IMR-90 (cell line): ENCODE measurements at regions not wholly inside any gene's neighbourhood (a gene's known extent, or its start where the extent isn't known, plus 50 kb on each side); places are given as distances from the start of the nearest gene placed in this dataset.

Experiments
- ATAC-seq: fragments of 200-7000 bp; cut with Tn5 transposase; 2 replicates; pipeline ENCODE4 v1.9.1; 2020; ENCODE audit warnings: low read depth, mild to moderate bottlenecking, moderate library complexity
- BruUV-seq: library from RNA; stranded (reverse); fragments of 400-500 nt; replicated peaks from 2 replicates; lab custom pipeline; 2021; lab: Mats Ljungman, UMichigan
- CTCF ChIA-PET: fragments of 300-600 bp; formaldehyde crosslinking; extraction: SDS; loops from one replicate; lab custom pipeline; 2021; ENCODE audit warnings: antibody characterized with exemption; lab: Yijun Ruan, JAX
- POLR2A ChIA-PET: fragments of 300-600 bp; sonication (Branson Sonifier 250); formaldehyde crosslinking; loops from one replicate; lab custom pipeline; 2022; ENCODE audit warnings: antibody characterized with exemption; ENCODE audit not compliant: unreplicated experiment; lab: Charles Lee
- DNase-seq: peaks from one replicate; pipeline ENCODE4 v3.0.0; 2013
- H2AFZ ChIP-seq: replicated peaks from 2 replicates; pipeline ENCODE3; 2013; ENCODE audit warnings: low read length, mild to moderate bottlenecking; ENCODE audit not compliant: poor library complexity
- H2AK5ac ChIP-seq: 2 replicates; pipeline ENCODE4 v1.6.1; 2013; ENCODE audit warnings: low read depth, low read length, inconsistent platforms
- H2AK9ac ChIP-seq: replicated peaks from 2 replicates; pipeline ENCODE3; 2013; ENCODE audit warnings: mild to moderate bottlenecking, low read depth, low read length, moderate library complexity; ENCODE audit not compliant: poor library complexity
- H2BK120ac ChIP-seq: 2 replicates; pipeline ENCODE4 v1.6.1; 2013; ENCODE audit warnings: low read depth, low read length, inconsistent platforms
- H2BK15ac ChIP-seq: 3 replicates; pipeline ENCODE4 v1.6.1; 2013; ENCODE audit warnings: low read depth, low read length, inconsistent platforms
- H2BK20ac ChIP-seq: 2 replicates; pipeline ENCODE4 v1.6.1; 2013; ENCODE audit warnings: low read depth, mild to moderate bottlenecking, inconsistent platforms, low read length, moderate library complexity
- H2BK5ac ChIP-seq: 2 replicates; pipeline ENCODE4 v1.6.1; 2013; ENCODE audit warnings: mild to moderate bottlenecking, low read depth, low read length, inconsistent platforms; ENCODE audit not compliant: poor library complexity, severe bottlenecking
- H3K14ac ChIP-seq: replicated peaks from 2 replicates; pipeline ENCODE4 v1.6.1; 2013; ENCODE audit warnings: low read depth, low read length, inconsistent platforms
- H3K18ac ChIP-seq: 2 replicates; pipeline ENCODE4 v1.6.1; 2013; ENCODE audit warnings: low read depth, low read length, control low read depth
- H3K23ac ChIP-seq: 2 replicates; pipeline ENCODE4 v1.6.1; 2013; ENCODE audit warnings: low read depth, low read length, inconsistent platforms
- H3K27ac ChIP-seq: 2 replicates; pipeline ENCODE4 v1.5.1; 2013; ENCODE audit warnings: mild to moderate bottlenecking, control low read depth, low read length; ENCODE audit not compliant: insufficient read depth
- H3K27me3 ChIP-seq: 2 replicates; pipeline ENCODE4 v1.6.1; 2013; ENCODE audit warnings: low read length; ENCODE audit not compliant: control insufficient read depth, insufficient read depth
- H3K36me3 ChIP-seq: 2 replicates; pipeline ENCODE4 v1.6.1; 2013; ENCODE audit warnings: low read length, mixed read lengths; ENCODE audit not compliant: control insufficient read depth, insufficient read depth
- H3K4ac ChIP-seq: 2 replicates; pipeline ENCODE4 v1.6.1; 2013; ENCODE audit warnings: low read depth, low read length, inconsistent platforms
- H3K4me1 ChIP-seq: 2 replicates; pipeline ENCODE4 v1.6.1; 2013; ENCODE audit warnings: low read length, mixed read lengths; ENCODE audit not compliant: control insufficient read depth, insufficient read depth
- H3K4me2 ChIP-seq: 2 replicates; pipeline ENCODE4 v1.6.1; 2013; ENCODE audit warnings: low read depth, mild to moderate bottlenecking, control low read depth, low read length, moderate library complexity
- H3K4me3 ChIP-seq: 2 replicates; pipeline ENCODE4 v1.5.1; 2013; ENCODE audit warnings: low read depth, mild to moderate bottlenecking, control low read depth, low read length, moderate library complexity; ENCODE audit not compliant: insufficient read depth
- H3K56ac ChIP-seq: 2 replicates; pipeline ENCODE4 v1.6.1; 2013; ENCODE audit warnings: low read length, inconsistent platforms; ENCODE audit not compliant: insufficient read depth; ENCODE audit errors: extremely low read depth
- H3K79me1 ChIP-seq, 2 experiments: 2 replicates each; pipeline ENCODE4 v1.6.1; 2013; ENCODE audit warnings: low read length in 2 of 2, inconsistent platforms in 1 of 2, low read depth in 1 of 2
- H3K9ac ChIP-seq: 2 replicates; pipeline ENCODE4 v1.6.1; 2013; ENCODE audit warnings: low read depth, low read length, control low read depth
- H3K9me1 ChIP-seq: 2 replicates; pipeline ENCODE4 v1.6.1; 2013; ENCODE audit warnings: low read length, inconsistent platforms; ENCODE audit not compliant: insufficient read depth
- H3K9me3 ChIP-seq: 2 replicates; pipeline ENCODE4 v1.6.1; 2013; ENCODE audit warnings: low read length; ENCODE audit not compliant: control insufficient read depth, insufficient read depth
- H4K20me1 ChIP-seq: 2 replicates; pipeline ENCODE4 v1.6.1; 2013; ENCODE audit warnings: low read length, inconsistent platforms; ENCODE audit not compliant: insufficient read depth
- H4K5ac ChIP-seq: 2 replicates; pipeline ENCODE4 v1.6.1; 2013; ENCODE audit warnings: mild to moderate bottlenecking, low read depth, low read length, control low read depth
- H4K8ac ChIP-seq, 2 experiments: 2 replicates each; pipeline ENCODE4 v1.6.1; 2013; ENCODE audit warnings: low read depth in 2 of 2, low read length in 2 of 2, control low read depth in 1 of 2, inconsistent platforms in 1 of 2
- H4K91ac ChIP-seq: 2 replicates; pipeline ENCODE4 v1.6.1; 2013; ENCODE audit warnings: low read depth, low read length, inconsistent platforms; ENCODE audit not compliant: insufficient read depth
- BHLHE40 ChIP-seq: fragments of 150-350 bp; IDR thresholded peaks from 2 replicates; pipeline ENCODE4 v1.6.1; 2016; ENCODE audit warnings: mild to moderate bottlenecking, low read depth, low read length
- CEBPB ChIP-seq: IDR thresholded peaks from 2 replicates; pipeline ENCODE4 v1.6.1; 2012; ENCODE audit warnings: low read depth, low read length, improper control_type of control experiment
- CHD1 ChIP-seq: IDR thresholded peaks from 2 replicates; pipeline ENCODE4 v1.6.1; 2012; ENCODE audit warnings: low read depth, low read length, improper control_type of control experiment
- CTCF ChIP-seq: conservative IDR thresholded peaks from 2 replicates; pipeline ENCODE4 v1.5.1; 2012; ENCODE audit warnings: mild to moderate bottlenecking, low read depth, low read length, improper control_type of control experiment
- ELK1 ChIP-seq: fragments of 150-350 bp; IDR thresholded peaks from 2 replicates; pipeline ENCODE4 v1.6.1; 2016; ENCODE audit warnings: low read depth, mild to moderate bottlenecking, low read length, moderate library complexity, borderline replicate concordance
- FOS ChIP-seq: fragments of 150-350 bp; IDR thresholded peaks from 2 replicates; pipeline ENCODE4 v1.6.1; 2016; ENCODE audit warnings: low read depth, low read length
- MAZ ChIP-seq: IDR thresholded peaks from 2 replicates; pipeline ENCODE4 v1.6.1; 2012; ENCODE audit warnings: low read depth, mild to moderate bottlenecking, low read length, improper control_type of control experiment, moderate library complexity, borderline replicate concordance
- MXI1 ChIP-seq: IDR thresholded peaks from 2 replicates; pipeline ENCODE4 v1.6.1; 2012; ENCODE audit warnings: low read depth, mild to moderate bottlenecking, low read length, moderate library complexity, borderline replicate concordance
- NFE2L2 ChIP-seq: fragments of 150-350 bp; IDR thresholded peaks from 2 replicates; pipeline ENCODE4 v1.6.1; 2016; ENCODE audit warnings: low read depth, mild to moderate bottlenecking, low read length
- POLR2A ChIP-seq: IDR thresholded peaks from 2 replicates; pipeline ENCODE4 v1.6.1; 2012; ENCODE audit warnings: mild to moderate bottlenecking, low read depth, low read length
- RCOR1 ChIP-seq: IDR thresholded peaks from 2 replicates; pipeline ENCODE4 v1.6.1; 2012; ENCODE audit warnings: mild to moderate bottlenecking, low read length, improper control_type of control experiment; ENCODE audit not compliant: insufficient replicate concordance
- RFX5 ChIP-seq: IDR thresholded peaks from 2 replicates; pipeline ENCODE4 v1.8.0; 2012; ENCODE audit warnings: low read depth, mild to moderate bottlenecking, low read length, moderate library complexity
- SMC3 ChIP-seq: fragments of 150-350 bp; IDR thresholded peaks from 2 replicates; pipeline ENCODE4 v1.6.1; 2016; ENCODE audit warnings: low read depth, mild to moderate bottlenecking, antibody characterized with exemption, low read length, moderate library complexity
- WGBS, 2 experiments: methylation state at CpG; one replicate each; pipeline versions ENCODE4 v1.1.5 to v1.1.7; 2013; ENCODE audit warnings: missing lambda C conversion rate in 2 of 2; ENCODE audit not compliant: insufficient read length in 1 of 2; ENCODE audit errors: extremely low coverage in 2 of 2; 5-methylcytosine and 5-hydroxymethylcytosine counted together
- dilution Hi-C: fragments of 300-500 bp; cut with HindIII; formaldehyde crosslinking; loops from one replicate; pipeline ENCODE4 v1.14.3; 2018; ENCODE audit warnings: low sequenced_read_pairs; ENCODE audit not compliant: unreplicated experiment
- in situ Hi-C: fragments of 300-500 bp; cut with MboI; formaldehyde crosslinking; loops from 3 replicates; pipeline ENCODE4 v1.14.3; 2019; ENCODE audit warnings: low sequenced_read_pairs, inconsistent platforms, mixed read lengths
- intact Hi-C: fragments of 100-400 bp; cut with micrococcal nuclease; formaldehyde crosslinking; loops from 2 replicates; pipeline ENCODE4 v1.10.0; 2022
- TF ChIP-seq, protein P1 (sequence below): fragments of 150-350 bp; IDR thresholded peaks from 2 replicates; pipeline ENCODE4 v1.6.1; 2017; ENCODE audit warnings: mild to moderate bottlenecking, antibody characterized with exemption, low read length, low read depth

DNA sequence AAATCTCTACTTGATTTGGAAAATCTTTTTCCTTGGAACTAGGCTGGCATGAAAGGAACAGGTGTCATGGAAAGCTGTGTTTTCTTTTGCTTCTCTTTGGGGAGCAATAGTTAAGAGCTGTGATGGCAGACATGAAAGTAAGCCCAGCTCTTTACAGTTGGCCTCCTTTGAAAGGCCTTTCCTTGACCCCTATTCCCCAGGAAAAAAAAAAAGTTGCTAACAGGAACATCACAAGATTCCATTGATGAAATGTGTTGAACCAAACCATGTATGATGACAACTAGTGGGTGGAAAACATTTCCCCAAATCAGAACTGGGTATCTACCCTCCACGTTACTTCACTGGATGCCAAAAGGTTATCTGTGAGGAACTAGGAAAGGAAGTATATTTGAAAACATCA, 190.7 kb upstream of the RPL34 start:
- Histone ChIP-seq H3K14ac (no peak overlapping the region), H3K36me3 (no peaks in the 10 kb centered on the region), H3K4me2 (no peak overlapping the region), H3K4me3 (no peak overlapping the region), H2BK5ac (no peak overlapping the region), H3K79me1 (no peaks in the 10 kb centered on the region), H4K8ac (no peak overlapping the region), H3K4ac (no peak overlapping the region), H3K18ac (no peak overlapping the region), H3K27me3 (no peaks in the 10 kb centered on the region), H3K56ac (no peak overlapping the region), H3K27ac (no peak overlapping the region), H4K91ac (no peak overlapping the region), H4K20me1 (no peaks in the 10 kb centered on the region), H3K9ac (no peak overlapping the region), H3K9me3 (no peaks in the 10 kb centered on the region), H2BK20ac (no peak overlapping the region), H3K23ac (no peak overlapping the region), H3K9me1 (no peaks in the 10 kb centered on the region), H2BK15ac (no peak overlapping the region), H2AFZ (no peak overlapping the region), H3K4me1 (peaks cover 6% of the 10 kb centered on the region; the same call in 1 of the 2 replicates), H2AK5ac (no peak overlapping the region), H2AK9ac (no peak overlapping the region), H2BK120ac (no peak overlapping the region), H4K5ac (no peak overlapping the region)
- ChIA-PET POLR2A (no interaction called here), CTCF (no interaction called here)
- DNase-seq: no peak
- dilution Hi-C loops: no loop called here
- TF ChIP-seq SMC3 (no peak), NFE2L2 (no peak), FOS (no peak), CEBPB (no peak), ELK1 (no peak), CTCF (no peak), CHD1 (no peak), RCOR1 (no peak), RFX5 (no peak), MAZ (no peak), POLR2A (no peak), BHLHE40 (no peak), MXI1 (no peak)
- TF ChIP-seq, protein P1, sequence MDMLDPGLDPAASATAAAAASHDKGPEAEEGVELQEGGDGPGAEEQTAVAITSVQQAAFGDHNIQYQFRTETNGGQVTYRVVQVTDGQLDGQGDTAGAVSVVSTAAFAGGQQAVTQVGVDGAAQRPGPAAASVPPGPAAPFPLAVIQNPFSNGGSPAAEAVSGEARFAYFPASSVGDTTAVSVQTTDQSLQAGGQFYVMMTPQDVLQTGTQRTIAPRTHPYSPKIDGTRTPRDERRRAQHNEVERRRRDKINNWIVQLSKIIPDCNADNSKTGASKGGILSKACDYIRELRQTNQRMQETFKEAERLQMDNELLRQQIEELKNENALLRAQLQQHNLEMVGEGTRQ: no peak
- in situ Hi-C loops: no loop called here
- intact Hi-C loops: no loop called here
- no CpG with 5 or more reads among the region's 1 CpG for WGBS, 2 experiments
- no peak for ATAC-seq
- no TSS peak for BruUV-seq
